ENCODE measurements at regions not wholly inside any gene's neighbourhood (a gene's known extent, or its start where the extent isn't known, plus 50 kb on each side); places are given as distances from the start of the nearest gene placed in this dataset.

DNA sequence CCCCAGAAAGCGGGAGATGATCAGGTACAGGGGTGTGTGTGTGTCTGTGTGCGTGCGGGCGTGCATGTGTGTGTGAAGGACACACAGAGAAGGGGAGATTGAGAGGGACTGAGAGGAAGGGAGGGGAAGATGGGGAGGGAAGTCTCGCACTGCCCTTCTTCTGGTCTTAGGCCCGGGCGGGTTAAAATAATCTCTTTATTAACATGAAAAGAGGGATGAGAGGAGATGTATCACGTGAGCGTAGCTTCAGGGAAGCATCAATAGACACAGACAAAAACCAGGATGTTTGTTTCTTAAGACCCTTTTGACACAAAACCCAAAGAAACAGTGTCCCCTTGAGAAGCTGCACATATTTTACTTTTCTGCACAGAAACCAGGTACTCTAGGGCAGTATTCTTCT, 347.3 kb downstream of the BRD1 start:
- H3K9me3 ChIP-seq: no peaks in the 10 kb centered on the region
- no peak for TF ChIP-seq POLR2A (IDR thresholded peaks at IDR 0.05)
- TF ChIP-seq, protein P1, sequence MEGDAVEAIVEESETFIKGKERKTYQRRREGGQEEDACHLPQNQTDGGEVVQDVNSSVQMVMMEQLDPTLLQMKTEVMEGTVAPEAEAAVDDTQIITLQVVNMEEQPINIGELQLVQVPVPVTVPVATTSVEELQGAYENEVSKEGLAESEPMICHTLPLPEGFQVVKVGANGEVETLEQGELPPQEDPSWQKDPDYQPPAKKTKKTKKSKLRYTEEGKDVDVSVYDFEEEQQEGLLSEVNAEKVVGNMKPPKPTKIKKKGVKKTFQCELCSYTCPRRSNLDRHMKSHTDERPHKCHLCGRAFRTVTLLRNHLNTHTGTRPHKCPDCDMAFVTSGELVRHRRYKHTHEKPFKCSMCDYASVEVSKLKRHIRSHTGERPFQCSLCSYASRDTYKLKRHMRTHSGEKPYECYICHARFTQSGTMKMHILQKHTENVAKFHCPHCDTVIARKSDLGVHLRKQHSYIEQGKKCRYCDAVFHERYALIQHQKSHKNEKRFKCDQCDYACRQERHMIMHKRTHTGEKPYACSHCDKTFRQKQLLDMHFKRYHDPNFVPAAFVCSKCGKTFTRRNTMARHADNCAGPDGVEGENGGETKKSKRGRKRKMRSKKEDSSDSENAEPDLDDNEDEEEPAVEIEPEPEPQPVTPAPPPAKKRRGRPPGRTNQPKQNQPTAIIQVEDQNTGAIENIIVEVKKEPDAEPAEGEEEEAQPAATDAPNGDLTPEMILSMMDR (IDR thresholded peaks at IDR 0.05): no peak
- TF ChIP-seq EP300 (IDR thresholded peaks at IDR 0.05): no peak
- H3K4me1 ChIP-seq: no peaks in the 10 kb centered on the region
- no peak overlapping the region for H3K4me3 ChIP-seq
- no peaks in the 10 kb centered on the region for H3K36me3 ChIP-seq
- no peak overlapping the region for H3K27ac ChIP-seq
- H3K27me3 ChIP-seq: peaks cover 0 to 12% of the 10 kb centered on the region in 2 donors
- DNase-seq (ENCODE audit: low spot score in 2 of 2): no peak
- WGBS, 2 donors: 57 to 58% methylated on average over 9 of the region's 9 CpGs

DNA sequence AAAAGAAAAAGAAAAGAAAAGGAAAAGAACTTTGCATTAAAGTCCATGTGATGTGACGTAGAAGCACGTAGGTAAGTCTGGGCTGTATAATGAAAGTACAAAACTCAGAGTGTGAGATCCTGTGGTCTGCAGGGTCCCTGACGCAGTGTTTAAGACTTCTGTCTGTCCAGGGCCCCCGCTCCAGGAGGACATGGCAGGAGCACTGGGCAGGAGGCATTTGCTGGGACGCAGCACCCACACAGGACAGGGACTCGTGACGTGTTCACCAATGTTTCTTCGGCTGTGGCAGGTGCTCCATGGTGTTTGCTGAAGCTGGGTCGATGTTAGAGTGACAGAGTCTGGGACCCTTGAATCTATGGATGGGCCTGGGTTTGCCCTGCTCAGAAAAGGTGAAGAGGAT, 348.1 kb downstream of the BRD1 start:
- H3K9me3 ChIP-seq: no peaks in the 10 kb centered on the region
- H3K4me1 ChIP-seq: no peaks in the 10 kb centered on the region
- H3K27me3 ChIP-seq: peaks cover 0 to 12% of the 10 kb centered on the region in 2 donors
- DNase-seq (ENCODE audit: low spot score in 2 of 2): no peak
- no peaks in the 10 kb centered on the region for H3K36me3 ChIP-seq
- H3K4me3 ChIP-seq: no peak overlapping the region
- TF ChIP-seq POLR2A (IDR thresholded peaks at IDR 0.05) (no peak), EP300 (IDR thresholded peaks at IDR 0.05) (no peak)
- TF ChIP-seq, protein P1 (IDR thresholded peaks at IDR 0.05): no peak
- H3K27ac ChIP-seq: no peak overlapping the region
- 91% methylated on average over 9 of the region's 9 CpGs for WGBS, 2 donors

DNA sequence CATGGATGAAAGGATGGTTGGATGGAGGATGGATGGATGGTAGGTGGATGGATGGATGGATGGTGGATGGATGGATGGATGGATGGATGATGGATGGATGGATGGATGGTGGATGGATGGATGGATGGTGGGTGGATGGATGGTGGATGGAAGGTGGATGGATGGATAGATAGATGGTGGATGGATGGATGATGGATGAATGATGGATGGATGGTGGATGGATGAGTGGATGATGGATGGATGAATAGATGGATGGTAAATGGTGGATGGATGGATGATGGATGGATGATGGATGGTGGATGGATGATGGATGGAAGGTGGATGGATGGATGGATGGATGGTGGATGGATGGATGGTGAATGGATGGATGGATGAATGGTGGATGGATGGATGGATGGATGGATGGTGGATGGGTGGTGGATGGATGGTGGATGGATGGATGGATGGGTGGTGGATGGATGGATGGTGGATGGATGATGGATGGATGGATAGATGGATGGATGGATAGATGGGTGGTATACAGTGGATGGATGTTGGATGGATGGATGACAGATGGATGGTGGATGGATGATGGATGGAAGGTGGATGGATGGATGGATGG, 350.8 kb downstream of the BRD1 start:
- DNase-seq (ENCODE audit: low spot score in 2 of 2): no peak
- no peaks in the 10 kb centered on the region for H3K9me3 ChIP-seq
- TF ChIP-seq POLR2A (IDR thresholded peaks at IDR 0.05) (no peak), EP300 (IDR thresholded peaks at IDR 0.05) (no peak)
- TF ChIP-seq, protein P1 (IDR thresholded peaks at IDR 0.05): no peak
- no peak overlapping the region for H3K4me3 ChIP-seq
- peaks cover 0 to 9% of the 10 kb centered on the region in 2 donors for H3K27me3 ChIP-seq
- H3K4me1 ChIP-seq: no peaks in the 10 kb centered on the region
- H3K36me3 ChIP-seq: no peaks in the 10 kb centered on the region
- H3K27ac ChIP-seq: no peak overlapping the region

DNA sequence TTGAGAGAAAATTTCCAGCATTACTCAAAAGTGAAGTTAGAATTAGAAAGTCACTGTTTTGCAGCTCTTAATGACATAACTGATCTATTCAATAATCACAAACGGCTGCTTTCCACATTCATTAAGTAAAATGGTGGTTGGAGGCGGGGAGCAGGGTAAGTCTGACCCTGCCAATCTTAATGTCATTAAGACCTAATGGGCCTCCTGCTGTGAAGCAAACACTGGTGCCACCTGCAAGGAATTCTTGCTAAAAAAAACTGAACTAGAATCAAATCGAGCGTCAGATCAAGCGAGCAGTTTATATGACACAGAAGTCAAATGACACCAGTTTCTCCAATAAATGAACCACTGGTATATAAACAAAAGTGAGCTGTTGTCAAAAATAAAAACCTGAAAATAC, 351.5 kb downstream of the BRD1 start:
- no peak overlapping the region for H3K27ac ChIP-seq
- no peak for TF ChIP-seq POLR2A (IDR thresholded peaks at IDR 0.05)
- TF ChIP-seq EP300 (IDR thresholded peaks at IDR 0.05): no peak
- TF ChIP-seq, protein P1 (IDR thresholded peaks at IDR 0.05): no peak
- peaks cover 0 to 3% of the 10 kb centered on the region in 2 donors for H3K27me3 ChIP-seq
- H3K4me1 ChIP-seq: no peaks in the 10 kb centered on the region
- 58 to 75% methylated on average over 5 of the region's 5 CpGs for WGBS, 2 donors
- no peak overlapping the region for H3K4me3 ChIP-seq
- H3K9me3 ChIP-seq: no peaks in the 10 kb centered on the region
- H3K36me3 ChIP-seq: no peaks in the 10 kb centered on the region
- DNase-seq (ENCODE audit: low spot score in 2 of 2): no peak

DNA sequence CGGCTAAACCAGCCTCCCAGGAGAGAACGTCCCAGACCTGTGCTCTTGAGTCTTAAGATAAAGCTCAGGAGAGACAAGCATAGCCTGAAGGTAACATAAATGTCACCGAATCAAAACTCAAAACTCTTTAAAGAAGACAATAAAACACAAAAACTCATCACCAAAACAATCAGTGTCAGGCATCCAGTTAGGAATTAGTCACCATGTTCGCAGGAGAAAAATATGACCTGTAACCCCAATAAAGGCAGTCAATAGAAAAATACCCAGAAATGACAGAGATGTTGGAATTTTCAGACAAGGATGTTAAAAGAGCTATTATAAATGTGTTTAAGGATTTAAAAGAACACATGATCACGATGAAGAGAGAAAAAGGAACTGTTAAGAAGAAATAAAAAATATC, 352.4 kb downstream of the BRD1 start:
- Histone ChIP-seq H3K36me3 (no peaks in the 10 kb centered on the region), H3K27me3 (no peaks in the 10 kb centered on the region), H3K9me3 (no peaks in the 10 kb centered on the region), H3K4me1 (no peaks in the 10 kb centered on the region), H3K4me3 (no peak overlapping the region), H3K27ac (no peak overlapping the region)
- TF ChIP-seq EP300 (IDR thresholded peaks at IDR 0.05) (no peak), POLR2A (IDR thresholded peaks at IDR 0.05) (no peak)
- TF ChIP-seq, protein P1 (IDR thresholded peaks at IDR 0.05): no peak
- 67 to 69% methylated on average over 5 of the region's 5 CpGs for WGBS, 2 donors
- no peak for DNase-seq (ENCODE audit: low spot score in 2 of 2)

All from tibial nerve (tissue), 4 donors.